WTC11 (cell line): ENCODE measurements at regions not wholly inside any gene's neighbourhood (a gene's known extent, or its start where the extent isn't known, plus 50 kb on each side); places are given as distances from the start of the nearest gene placed in this dataset.

Source experiments
- CREB1 ChIP-seq: sonication (generic); formaldehyde crosslinking; IDR thresholded peaks from 2 replicates; pipeline ENCODE4 v1.8.0; 2023; ENCODE audit warnings: mild to moderate bottlenecking, missing genetic modification reagents
- CREM ChIP-seq: sonication (generic); formaldehyde crosslinking; IDR thresholded peaks from 2 replicates; pipeline ENCODE4 v1.8.1; 2022; ENCODE audit warnings: mild to moderate bottlenecking, missing genetic modification reagents, moderate library complexity
- FOXJ3 ChIP-seq: sonication (generic); formaldehyde crosslinking; IDR thresholded peaks from 2 replicates; pipeline ENCODE4 v1.9.0; 2021; ENCODE audit warnings: missing genetic modification reagents, mild to moderate bottlenecking, borderline replicate concordance
- GABPB1 ChIP-seq: sonication (generic); formaldehyde crosslinking; IDR thresholded peaks from 2 replicates; pipeline ENCODE4 v1.8.1; 2023; ENCODE audit warnings: mild to moderate bottlenecking, missing genetic modification reagents
- JUN ChIP-seq: sonication (generic); formaldehyde crosslinking; IDR thresholded peaks from 2 replicates; pipeline ENCODE4 v1.8.0; 2023; ENCODE audit warnings: mild to moderate bottlenecking, missing genetic modification reagents
- OVOL2 ChIP-seq: fragments of 250-450 bp; sonication (Bioruptor Pico); IDR thresholded peaks from 2 replicates; pipeline ENCODE4 v1.9.0; 2021; ENCODE audit warnings: mild to moderate bottlenecking, borderline replicate concordance
- ZNF317 ChIP-seq: sonication (generic); formaldehyde crosslinking; IDR thresholded peaks from 2 replicates; pipeline ENCODE4 v1.8.1; 2023; ENCODE audit warnings: low read depth, mild to moderate bottlenecking, moderate library complexity, missing genetic modification reagents, borderline replicate concordance
- TF ChIP-seq, protein P1 (sequence below): sonication (generic); formaldehyde crosslinking; IDR thresholded peaks from 2 replicates; pipeline ENCODE4 v1.8.1; 2023; ENCODE audit warnings: mild to moderate bottlenecking, missing genetic modification reagents
- TF ChIP-seq, protein P2 (sequence below): fragments of 200-600 bp; IDR thresholded peaks from 2 replicates; pipeline ENCODE4 v1.8.0; 2022; ENCODE audit warnings: antibody characterized with exemption

DNA sequence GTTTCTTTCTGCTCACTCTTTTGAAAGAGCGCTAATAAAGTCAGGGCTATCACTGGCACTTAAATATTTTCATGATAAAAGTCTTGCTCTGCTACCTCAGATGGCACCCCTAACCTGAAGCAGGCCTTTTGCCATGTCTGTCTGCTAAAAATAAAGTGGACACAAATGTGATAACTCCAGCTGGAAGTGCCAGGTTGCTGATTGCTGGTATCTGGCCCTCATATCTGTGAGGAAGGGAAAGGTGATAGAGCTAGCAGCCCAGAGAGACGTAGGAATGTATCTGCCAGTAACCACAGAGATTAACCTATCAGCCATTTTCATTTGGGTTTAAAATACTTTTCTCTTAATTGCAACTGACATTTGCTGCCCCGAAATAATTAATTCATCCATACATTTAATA, 127.9 kb downstream of the GRIN2B start:
- TF ChIP-seq CREB1 (CRISPR knock-in tag) (no peak), OVOL2 (CRISPR knock-in tag) (no peak), JUN (no peak), FOXJ3 (CRISPR knock-in tag) (no peak), GABPB1 (CRISPR knock-in tag) (no peak), CREM (CRISPR knock-in tag) (no peak), ZNF317 (no peak)
- TF ChIP-seq, protein P1, sequence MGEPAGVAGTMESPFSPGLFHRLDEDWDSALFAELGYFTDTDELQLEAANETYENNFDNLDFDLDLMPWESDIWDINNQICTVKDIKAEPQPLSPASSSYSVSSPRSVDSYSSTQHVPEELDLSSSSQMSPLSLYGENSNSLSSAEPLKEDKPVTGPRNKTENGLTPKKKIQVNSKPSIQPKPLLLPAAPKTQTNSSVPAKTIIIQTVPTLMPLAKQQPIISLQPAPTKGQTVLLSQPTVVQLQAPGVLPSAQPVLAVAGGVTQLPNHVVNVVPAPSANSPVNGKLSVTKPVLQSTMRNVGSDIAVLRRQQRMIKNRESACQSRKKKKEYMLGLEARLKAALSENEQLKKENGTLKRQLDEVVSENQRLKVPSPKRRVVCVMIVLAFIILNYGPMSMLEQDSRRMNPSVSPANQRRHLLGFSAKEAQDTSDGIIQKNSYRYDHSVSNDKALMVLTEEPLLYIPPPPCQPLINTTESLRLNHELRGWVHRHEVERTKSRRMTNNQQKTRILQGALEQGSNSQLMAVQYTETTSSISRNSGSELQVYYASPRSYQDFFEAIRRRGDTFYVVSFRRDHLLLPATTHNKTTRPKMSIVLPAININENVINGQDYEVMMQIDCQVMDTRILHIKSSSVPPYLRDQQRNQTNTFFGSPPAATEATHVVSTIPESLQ (CRISPR knock-in tag): no peak
- TF ChIP-seq, protein P2, sequence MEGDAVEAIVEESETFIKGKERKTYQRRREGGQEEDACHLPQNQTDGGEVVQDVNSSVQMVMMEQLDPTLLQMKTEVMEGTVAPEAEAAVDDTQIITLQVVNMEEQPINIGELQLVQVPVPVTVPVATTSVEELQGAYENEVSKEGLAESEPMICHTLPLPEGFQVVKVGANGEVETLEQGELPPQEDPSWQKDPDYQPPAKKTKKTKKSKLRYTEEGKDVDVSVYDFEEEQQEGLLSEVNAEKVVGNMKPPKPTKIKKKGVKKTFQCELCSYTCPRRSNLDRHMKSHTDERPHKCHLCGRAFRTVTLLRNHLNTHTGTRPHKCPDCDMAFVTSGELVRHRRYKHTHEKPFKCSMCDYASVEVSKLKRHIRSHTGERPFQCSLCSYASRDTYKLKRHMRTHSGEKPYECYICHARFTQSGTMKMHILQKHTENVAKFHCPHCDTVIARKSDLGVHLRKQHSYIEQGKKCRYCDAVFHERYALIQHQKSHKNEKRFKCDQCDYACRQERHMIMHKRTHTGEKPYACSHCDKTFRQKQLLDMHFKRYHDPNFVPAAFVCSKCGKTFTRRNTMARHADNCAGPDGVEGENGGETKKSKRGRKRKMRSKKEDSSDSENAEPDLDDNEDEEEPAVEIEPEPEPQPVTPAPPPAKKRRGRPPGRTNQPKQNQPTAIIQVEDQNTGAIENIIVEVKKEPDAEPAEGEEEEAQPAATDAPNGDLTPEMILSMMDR: no peak
